Common myeloid progenitor, CD34-positive (primary cell): ENCODE measurements at regions not wholly inside any gene's neighbourhood (a gene's known extent, or its start where the extent isn't known, plus 50 kb on each side); places are given as distances from the start of the nearest gene placed in this dataset.

Experiments used
- CTCF ChIA-PET: fragments of 350-600 bp; sonication (Branson Sonifier 250); formaldehyde crosslinking; loops from one replicate; lab custom pipeline; 2021; ENCODE audit warnings: antibody characterized with exemption; lab: Charles Lee
- POLR2A ChIA-PET: fragments of 350-600 bp; sonication (Branson Sonifier 250); formaldehyde crosslinking; loops from one replicate; lab custom pipeline; 2021; ENCODE audit warnings: antibody characterized with exemption; lab: Charles Lee
- DNase-seq, 3 donors: peaks; one replicate each; pipeline versions ENCODE4 v3.0.0 to v3.0.0-alpha.2; 2013
- H3K27ac ChIP-seq, 2 experiments: 1 replicate in 1 of 2; 2 replicates in 1 of 2; pipeline ENCODE4 v1.7.0; 2013; ENCODE audit warnings: inconsistent platforms in 2 of 2, low read length in 2 of 2, mild to moderate bottlenecking in 2 of 2, low read depth in 1 of 2, moderate library complexity in 1 of 2; ENCODE audit not compliant: severe bottlenecking in 2 of 2, insufficient read depth in 1 of 2, poor library complexity in 1 of 2
- H3K27me3 ChIP-seq, 5 experiments: replicated peaks in 2 of 5; 1 replicate in 3 of 5; 2 replicates in 2 of 5; pipeline versions ENCODE4 v1.6.1 to v1.7.0; 2013; ENCODE audit warnings: low read length in 4 of 5, mild to moderate bottlenecking in 2 of 5, moderate library complexity in 2 of 5, inconsistent platforms in 1 of 5; ENCODE audit not compliant: insufficient read depth in 5 of 5, control insufficient read depth in 4 of 5
- H3K36me3 ChIP-seq, 4 experiments: 1 replicate in 2 of 4; 2 replicates in 2 of 4; pipeline versions ENCODE4 v1.6.1 to v1.7.0; 2013; ENCODE audit warnings: low read length in 3 of 4, control low read depth in 1 of 4, mild to moderate bottlenecking in 1 of 4; ENCODE audit not compliant: control insufficient read depth in 4 of 4, insufficient read depth in 4 of 4
- H3K4me1 ChIP-seq, 4 experiments: 1 replicate in 3 of 4; 2 replicates in 1 of 4; pipeline versions ENCODE4 v1.6.1 to v1.7.1; 2013; ENCODE audit warnings: low read length in 3 of 4, mild to moderate bottlenecking in 3 of 4, control low read depth in 1 of 4, inconsistent platforms in 1 of 4, moderate library complexity in 1 of 4; ENCODE audit not compliant: control insufficient read depth in 4 of 4, insufficient read depth in 4 of 4; ENCODE audit errors: control extremely low read depth in 1 of 4
- H3K4me3 ChIP-seq, 7 experiments: 1 replicate in 4 of 7; 2 replicates in 3 of 7; pipeline versions ENCODE4 v1.5.1 to v1.7.0; 2013; ENCODE audit warnings: mild to moderate bottlenecking in 7 of 7, low read length in 6 of 7, moderate library complexity in 6 of 7, inconsistent platforms in 2 of 7, low read depth in 2 of 7, control low read depth in 1 of 7; ENCODE audit not compliant: insufficient read depth in 4 of 7, control insufficient read depth in 1 of 7; ENCODE audit errors: extremely low read depth in 1 of 7
- H3K9me3 ChIP-seq, 5 experiments: 1 replicate in 4 of 5; 2 replicates in 1 of 5; pipeline versions ENCODE4 v1.6.1 to v1.7.1; 2013; ENCODE audit warnings: low read length in 4 of 5, mild to moderate bottlenecking in 2 of 5, inconsistent platforms in 1 of 5, low read depth in 1 of 5, moderate library complexity in 1 of 5; ENCODE audit not compliant: control insufficient read depth in 4 of 5, insufficient read depth in 2 of 5; ENCODE audit errors: control extremely low read depth in 1 of 5
- WGBS: methylation state at CpG from one replicate; pipeline ENCODE4 v1.1.5; 2013; ENCODE audit not compliant: insufficient coverage; 5-methylcytosine and 5-hydroxymethylcytosine counted together

DNA sequence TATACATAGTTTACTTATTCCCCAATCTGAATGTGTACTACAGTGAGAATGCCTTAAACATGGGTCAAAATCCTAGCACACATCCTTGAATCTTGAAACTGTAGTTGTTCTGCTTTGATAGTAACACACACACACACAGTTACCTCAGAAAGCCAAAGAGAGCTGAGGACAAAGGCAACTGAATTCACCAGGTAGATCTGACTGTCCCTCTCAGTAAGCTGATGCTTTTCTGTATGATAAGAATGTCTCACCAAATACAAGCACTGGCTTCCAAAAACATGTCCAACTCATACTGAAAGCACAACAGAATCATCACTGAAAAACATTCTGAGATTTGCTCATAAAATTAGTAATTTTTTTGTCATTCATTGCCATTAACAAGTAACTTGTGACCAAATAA lies 104.3 kb upstream of the DYNLRB2 start:
- ChIA-PET CTCF (no interaction called here), POLR2A (no interaction called here)
- Histone ChIP-seq H3K27me3 (peaks cover 0 to 3% (median 0%) of the 10 kb centered on the region in 5 experiments), H3K4me3 (no peak overlapping the region), H3K4me1 (no peaks in the 10 kb centered on the region), H3K27ac (no peak overlapping the region), H3K36me3 (no peaks in the 10 kb centered on the region), H3K9me3 (peaks cover 0 to 2% (median 0%) of the 10 kb centered on the region in 5 experiments)
- no peak for DNase-seq

- WGBS, result no CpG with 5 or more reads among the region's 2 CpGs
- DNase-seq, result no peak
- no peaks in the 10 kb centered on the region for H3K4me1 ChIP-seq
- H3K27ac ChIP-seq, result no peak overlapping the region
- H3K9me3 ChIP-seq, result peaks cover 0 to 9% (median 1%) of the 10 kb centered on the region in 5 experiments
- no peaks in the 10 kb centered on the region for H3K36me3 ChIP-seq
- H3K27me3 ChIP-seq, result peaks cover 0 to 3% (median 0%) of the 10 kb centered on the region in 5 experiments
- ChIA-PET CTCF (no interaction called here), POLR2A (no interaction called here)
- H3K4me3 ChIP-seq, result no peak overlapping the region
These were observed 107.2 kb upstream of the DYNLRB2 start for GRCh38 chr16:80433623-80434022.

GRCh38 chr16:80427795-80428194 lies 113.0 kb upstream of the DYNLRB2 start:
- peaks cover 0 to 9% (median 1%) of the 10 kb centered on the region in 5 experiments for H3K9me3 ChIP-seq

DNA sequence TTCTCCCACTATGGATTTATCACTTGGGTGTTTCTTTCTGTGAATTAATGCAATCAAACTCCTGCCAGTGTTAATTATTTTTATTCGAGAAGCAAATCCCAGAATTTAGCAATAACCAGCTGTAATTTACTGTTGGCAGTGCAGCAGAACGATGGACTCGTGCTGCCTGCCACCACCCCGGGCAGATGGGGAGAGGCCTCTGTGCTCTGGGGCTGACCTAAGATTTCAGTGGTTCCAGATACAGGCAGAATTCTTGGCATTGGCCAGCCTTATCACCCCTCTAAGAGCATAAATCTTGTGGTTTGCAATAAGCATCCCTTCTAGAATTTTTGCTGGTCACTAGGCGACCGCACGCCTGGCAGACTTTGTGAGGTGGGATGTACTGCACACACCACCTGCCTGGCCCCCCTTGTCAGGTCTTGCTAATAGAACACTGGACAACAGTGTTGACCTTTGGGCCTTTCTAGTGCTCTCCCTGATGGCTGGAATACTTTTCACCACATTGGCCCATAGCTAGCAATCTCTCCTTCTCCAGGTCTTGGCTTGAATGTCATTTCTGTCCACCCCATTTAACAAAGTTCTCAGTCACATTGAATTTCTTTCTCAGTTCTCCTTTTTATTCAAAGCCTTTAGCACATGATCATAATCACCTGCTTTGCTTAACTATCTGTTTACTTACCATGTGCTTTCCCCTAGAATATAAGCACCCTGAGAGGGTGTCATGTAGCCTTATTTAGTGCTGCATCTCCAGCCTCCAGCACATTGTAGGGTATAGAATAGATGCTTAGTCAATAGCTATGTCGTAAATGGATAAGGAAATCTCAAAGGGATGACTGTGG lies 122.1 kb upstream of the DYNLRB2 start:
- H3K4me3 ChIP-seq, result no peak overlapping the region
- POLR2A ChIA-PET, result no interaction called here
- H3K4me1 ChIP-seq, result no peaks in the 10 kb centered on the region
- WGBS, result 100% methylated on average over 7 of the region's 8 CpGs
- H3K27ac ChIP-seq, result no peak overlapping the region
- DNase-seq, result no peak
- no peaks in the 10 kb centered on the region for H3K9me3 ChIP-seq
- CTCF ChIA-PET, result no interaction called here
- no peaks in the 10 kb centered on the region for H3K36me3 ChIP-seq
- H3K27me3 ChIP-seq, result peaks cover 0 to 5% (median 2%) of the 10 kb centered on the region in 5 experiments

More at GRCh38 chr16:80427795-80428194, 113.0 kb upstream of the DYNLRB2 start:
- Histone ChIP-seq H3K4me3 (no peak overlapping the region), H3K36me3 (no peaks in the 10 kb centered on the region), H3K27me3 (peaks cover 0 to 2% (median 0%) of the 10 kb centered on the region in 5 experiments), H3K27ac (no peak overlapping the region), H3K4me1 (no peaks in the 10 kb centered on the region)
- 93% methylated on average over 2 of the region's 2 CpGs for WGBS
- CTCF ChIA-PET, result interaction anchor here (1.1 kb wide), 1 partner anchor 10 kb away, joined by 3 read pairs; no protein-coding TSS in a partner anchor
- POLR2A ChIA-PET, result no interaction called here
- no peak for DNase-seq

DNA sequence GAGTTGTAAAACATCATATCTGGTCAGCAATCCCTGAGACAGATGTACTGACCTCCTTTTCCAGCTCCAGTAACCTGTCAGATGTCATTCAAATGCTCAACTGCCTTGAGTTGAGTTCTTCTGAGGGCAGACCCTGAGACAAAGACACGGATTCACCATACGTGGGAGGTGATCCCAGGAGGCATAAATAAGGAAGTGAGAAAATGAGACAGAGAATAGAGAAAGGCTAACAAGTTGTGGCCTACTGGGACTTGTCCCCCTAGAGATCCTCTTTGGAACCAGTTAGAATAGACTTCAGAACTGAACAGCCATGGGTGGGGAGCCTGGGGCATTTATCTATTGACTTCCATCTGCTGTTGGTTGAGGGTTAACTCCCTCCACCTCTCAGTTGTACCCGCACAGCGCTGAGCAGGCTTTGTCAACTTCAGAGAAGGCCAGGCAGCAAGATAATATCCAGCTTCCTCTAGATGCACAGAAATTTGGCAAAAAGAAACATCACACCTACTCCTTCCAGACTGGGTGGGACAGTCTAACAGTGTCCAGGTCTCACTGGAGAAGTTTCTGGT lies 123.0 kb upstream of the DYNLRB2 start:
- CTCF ChIA-PET, result no interaction called here
- 83% methylated on average over 2 of the region's 4 CpGs for WGBS
- DNase-seq, result peak in 1 of 3 donors; percentile 13

GRCh38 chr16:80408014-80408413 lies 132.8 kb upstream of the DYNLRB2 start:
- H3K36me3 ChIP-seq, result no peaks in the 10 kb centered on the region
- H3K27ac ChIP-seq, result no peak overlapping the region
- CTCF ChIA-PET, result no interaction called here
- H3K27me3 ChIP-seq, result peaks cover 0 to 6% (median 0%) of the 10 kb centered on the region in 5 experiments
- no peaks in the 10 kb centered on the region for H3K9me3 ChIP-seq
- WGBS, result 100% methylated on average over 1 of the region's 1 CpG
- no peak for DNase-seq
- no peaks in the 10 kb centered on the region for H3K4me1 ChIP-seq
- POLR2A ChIA-PET, result no interaction called here
- no peak overlapping the region for H3K4me3 ChIP-seq

More for the DNA sequence above, 123.0 kb upstream of the DYNLRB2 start:
- Histone ChIP-seq H3K27me3 (peaks cover 0 to 5% (median 0%) of the 10 kb centered on the region in 5 experiments), H3K9me3 (no peaks in the 10 kb centered on the region), H3K4me3 (no peak overlapping the region), H3K36me3 (no peaks in the 10 kb centered on the region), H3K4me1 (no peaks in the 10 kb centered on the region), H3K27ac (no peak overlapping the region)
- POLR2A ChIA-PET, result no interaction called here
